Stimulated activated naive B cell treated with anti-CD40 and anti-IgM and Interleukin-4, amounts not matched to agents 10 μg/mL and 1 μg/mL and 100 μg/mL, for 72 hours (primary cell): ENCODE measurements at regions not wholly inside any gene's neighbourhood (a gene's known extent, or its start where the extent isn't known, plus 50 kb on each side); places are given as distances from the start of the nearest gene placed in this dataset.
"Not testable (repeated sequence)": the region's sequence is repeated elsewhere in the genome, so short reads cannot be mapped to it uniquely, and the experiment has no call there.

Experiments used
- ATAC-seq, 2 donors: fragments of 150-1000 bp; cut with Tn5 transposase; replicated peaks; 2 replicates each; pipeline ENCODE4 v1.10.0; 2021; ENCODE audit warnings: moderate library complexity in 1 of 2
- DNase-seq: peaks from one replicate; pipeline ENCODE4 v3.0.0; 2021
- H3K27ac Mint-ChIP-seq: one replicate; pipeline ENCODE4 v1.8.0; 2022; ENCODE audit warnings: mild to moderate bottlenecking, mixed read lengths
- H3K27me3 Mint-ChIP-seq, 2 donors: one replicate each; pipeline ENCODE4 v1.8.0; 2022; ENCODE audit warnings: mixed read lengths in 2 of 2
- H3K36me3 Mint-ChIP-seq, 2 donors: one replicate each; pipeline ENCODE4 v1.8.0; 2022; ENCODE audit warnings: mixed read lengths in 2 of 2, mild to moderate bottlenecking in 1 of 2
- H3K4me1 Mint-ChIP-seq, 2 donors: one replicate each; pipeline ENCODE4 v1.8.0; 2022; ENCODE audit warnings: mixed read lengths in 2 of 2, mild to moderate bottlenecking in 1 of 2
- H3K4me3 Mint-ChIP-seq, 2 donors: one replicate each; pipeline ENCODE4 v1.8.0; 2022; ENCODE audit warnings: mild to moderate bottlenecking in 2 of 2, mixed read lengths in 2 of 2, moderate library complexity in 1 of 2
- H3K9me3 Mint-ChIP-seq, 2 donors: one replicate each; pipeline ENCODE4 v1.8.0; 2022; ENCODE audit warnings: mixed read lengths in 2 of 2, mild to moderate bottlenecking in 1 of 2

DNA sequence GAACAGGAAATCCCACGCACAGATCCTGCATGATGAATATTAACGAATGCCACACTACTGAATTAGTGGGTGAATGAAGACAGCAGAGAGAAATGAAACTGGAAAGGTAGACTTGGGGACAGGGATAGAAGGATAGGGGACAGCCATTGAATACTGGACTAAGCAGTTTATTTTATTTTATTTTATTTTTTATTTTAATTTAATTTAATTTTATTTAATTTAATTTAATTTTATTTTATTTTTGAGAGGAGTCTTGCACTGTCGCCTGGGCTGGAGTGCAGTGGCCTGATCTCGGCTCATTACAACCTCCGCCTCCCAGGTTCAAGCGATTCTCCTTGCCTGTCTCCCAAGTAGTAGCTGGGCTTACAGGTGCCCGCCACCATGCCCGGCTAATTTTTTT is 385.2 kb downstream of the GPAT3 start:
- Mint-ChIP-seq H3K4me1 (no peaks in the 10 kb centered on the region), H3K27me3 (no peaks in the 10 kb centered on the region), H3K36me3 (no peaks in the 10 kb centered on the region), H3K27ac (no peak overlapping the region), H3K4me3 (no peak overlapping the region), H3K9me3 (peaks cover 0 to 2% of the 10 kb centered on the region in 2 donors)
- no peak for DNase-seq
- no peak for ATAC-seq

DNA sequence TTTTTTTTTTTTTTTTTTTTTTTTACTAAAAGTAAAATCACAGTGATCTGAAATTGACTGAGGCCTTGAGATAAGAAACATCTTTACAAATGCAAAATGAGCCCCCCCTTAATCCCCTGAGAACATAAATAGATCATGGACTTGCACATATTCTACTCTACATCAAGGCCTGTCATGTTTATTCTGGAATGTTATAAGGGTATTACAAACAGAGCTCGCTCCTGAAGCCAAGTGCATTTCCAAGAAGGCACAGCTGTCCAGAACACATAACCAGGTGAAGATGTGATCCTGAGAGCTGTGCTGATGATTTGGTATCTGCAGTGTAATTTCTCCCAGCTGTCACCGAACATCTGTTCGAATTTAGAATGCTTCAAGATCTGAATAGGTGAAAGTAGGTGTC is 384.5 kb downstream of the GPAT3 start:
- no peaks in the 10 kb centered on the region for H3K4me1 Mint-ChIP-seq
- H3K27ac Mint-ChIP-seq: no peak overlapping the region
- H3K36me3 Mint-ChIP-seq: no peaks in the 10 kb centered on the region
- no peak overlapping the region for H3K4me3 Mint-ChIP-seq
- H3K27me3 Mint-ChIP-seq: no peaks in the 10 kb centered on the region
- DNase-seq (no peak), ATAC-seq (no peak)
- H3K9me3 Mint-ChIP-seq: peaks cover 0 to 2% of the 10 kb centered on the region in 2 donors

DNA sequence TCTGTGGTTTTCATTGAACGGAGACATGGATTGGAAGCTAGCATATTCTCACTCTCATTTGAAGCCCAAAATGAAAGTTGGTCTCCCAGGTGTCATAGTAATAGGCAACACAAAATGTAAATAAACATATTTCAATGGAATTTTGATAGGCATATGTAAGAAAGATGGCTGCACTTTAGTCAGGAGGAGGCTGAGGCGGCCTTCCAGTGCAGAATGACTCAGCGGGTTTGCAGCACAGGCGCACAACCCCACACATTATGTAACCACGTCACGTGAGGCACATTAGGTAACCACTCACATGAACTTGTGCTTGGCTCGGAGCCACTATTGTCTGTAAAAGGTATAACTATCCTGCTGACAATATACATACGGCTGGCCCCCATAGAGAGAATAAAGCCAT is 381.7 kb downstream of the GPAT3 start:
- H3K27ac Mint-ChIP-seq: no peak overlapping the region
- no peaks in the 10 kb centered on the region for H3K36me3 Mint-ChIP-seq
- H3K4me1 Mint-ChIP-seq: no peaks in the 10 kb centered on the region
- no peaks in the 10 kb centered on the region for H3K27me3 Mint-ChIP-seq
- ATAC-seq: no peak
- peaks cover 0 to 2% of the 10 kb centered on the region in 2 donors for H3K9me3 Mint-ChIP-seq
- no peak overlapping the region for H3K4me3 Mint-ChIP-seq
- DNase-seq: no peak

DNA sequence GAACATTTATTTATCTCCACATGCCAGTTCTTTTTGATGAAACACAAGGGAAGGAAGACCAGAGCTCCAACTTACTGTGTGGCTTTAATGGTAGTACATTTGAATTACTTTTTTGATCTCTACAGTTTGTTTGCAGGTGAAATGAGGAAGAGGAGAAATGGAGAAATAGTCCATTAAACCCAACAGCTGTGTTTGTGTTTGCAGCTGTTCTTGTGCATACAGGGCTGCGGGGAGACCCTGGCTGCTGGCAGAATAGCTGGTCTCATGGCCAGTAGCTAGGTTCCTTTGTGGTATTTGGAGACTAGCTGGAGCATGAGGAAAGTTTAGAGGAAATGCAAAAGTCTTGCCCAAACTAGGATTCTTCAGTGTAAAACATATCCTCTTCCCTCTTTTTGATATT is 374.8 kb downstream of the GPAT3 start:
- Mint-ChIP-seq H3K4me3 (no peak overlapping the region), H3K36me3 (no peaks in the 10 kb centered on the region), H3K9me3 (no peaks in the 10 kb centered on the region), H3K4me1 (no peaks in the 10 kb centered on the region), H3K27ac (no peak overlapping the region), H3K27me3 (no peaks in the 10 kb centered on the region)
- ATAC-seq (no peak), DNase-seq (no peak)

- H3K27ac Mint-ChIP-seq: no peak overlapping the region
- H3K27me3 Mint-ChIP-seq: no peaks in the 10 kb centered on the region
- H3K36me3 Mint-ChIP-seq: no peaks in the 10 kb centered on the region
- DNase-seq (no peak), ATAC-seq (no peak)
- no peak overlapping the region for H3K4me3 Mint-ChIP-seq
- no peaks in the 10 kb centered on the region for H3K9me3 Mint-ChIP-seq
- no peaks in the 10 kb centered on the region for H3K4me1 Mint-ChIP-seq
Observed at GRCh38 chr4:83906561-83906960, 370.7 kb downstream of the GPAT3 start.

GRCh38 chr4:83905952-83906351 is 370.0 kb downstream of the GPAT3 start:
- no peak for ATAC-seq
- Mint-ChIP-seq H3K27ac (no peak overlapping the region), H3K36me3 (no peaks in the 10 kb centered on the region), H3K4me1 (no peaks in the 10 kb centered on the region), H3K9me3 (no peaks in the 10 kb centered on the region), H3K27me3 (no peaks in the 10 kb centered on the region), H3K4me3 (no peak overlapping the region)
- DNase-seq: no peak

DNA sequence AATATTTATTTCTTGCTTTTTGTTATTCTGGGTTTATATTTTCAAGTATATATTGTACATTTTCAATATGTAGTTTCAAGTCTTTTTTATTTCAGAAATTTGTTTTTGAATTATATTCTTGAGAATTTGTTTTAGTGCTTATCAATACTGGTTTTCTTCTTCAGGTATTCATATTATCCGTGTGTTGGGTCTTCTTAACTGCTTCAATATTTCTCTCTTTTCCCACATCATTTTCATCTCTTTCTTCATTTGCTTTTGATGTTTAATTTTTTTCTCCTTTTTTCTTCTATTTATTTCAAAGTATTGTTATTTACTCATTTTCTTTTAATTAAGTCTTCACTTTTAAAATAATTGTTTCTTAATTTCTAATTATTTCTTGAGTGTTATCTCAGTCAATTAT is 367.8 kb downstream of the GPAT3 start:
- H3K4me3 Mint-ChIP-seq, DNase-seq, H3K36me3 Mint-ChIP-seq, H3K27me3 Mint-ChIP-seq, H3K9me3 Mint-ChIP-seq, H3K4me1 Mint-ChIP-seq, ATAC-seq, H3K27ac Mint-ChIP-seq: not testable (repeated sequence)

DNA sequence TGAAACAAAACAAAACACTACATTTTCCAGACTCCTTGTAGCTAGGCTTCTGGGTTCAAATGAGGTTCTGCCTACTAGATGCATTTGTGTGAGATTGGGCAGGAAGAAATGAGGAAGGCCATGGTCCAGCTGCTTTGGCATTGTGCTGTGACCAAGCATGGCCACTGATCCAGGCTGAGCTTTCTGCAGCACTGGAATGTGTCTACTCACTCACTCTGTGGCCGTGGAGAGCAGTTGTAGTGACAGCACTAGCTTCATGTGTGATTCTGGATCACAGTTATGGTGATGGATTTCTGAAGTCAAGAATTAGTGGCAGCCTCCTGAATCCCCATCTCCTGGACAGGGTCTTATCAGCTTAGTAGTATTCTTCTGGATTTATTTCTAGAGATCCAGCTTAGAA is 358.9 kb downstream of the GPAT3 start:
- ATAC-seq (no peak), DNase-seq (no peak)
- H3K36me3 Mint-ChIP-seq: no peaks in the 10 kb centered on the region
- peaks cover 0 to 4% of the 10 kb centered on the region in 2 donors for H3K27me3 Mint-ChIP-seq
- H3K4me3 Mint-ChIP-seq: no peak overlapping the region
- H3K9me3 Mint-ChIP-seq: peaks cover 0 to 2% of the 10 kb centered on the region in 2 donors
- no peaks in the 10 kb centered on the region for H3K4me1 Mint-ChIP-seq
- no peak overlapping the region for H3K27ac Mint-ChIP-seq

- no peak for ATAC-seq
- Mint-ChIP-seq H3K9me3 (peaks cover 0 to 2% of the 10 kb centered on the region in 2 donors), H3K36me3 (no peaks in the 10 kb centered on the region), H3K27ac (no peak overlapping the region), H3K4me3 (no peak overlapping the region), H3K4me1 (no peaks in the 10 kb centered on the region), H3K27me3 (peaks cover 0 to 4% of the 10 kb centered on the region in 2 donors)
- no peak for DNase-seq
Observed at GRCh38 chr4:83890816-83891215, 354.9 kb downstream of the GPAT3 start.

DNA sequence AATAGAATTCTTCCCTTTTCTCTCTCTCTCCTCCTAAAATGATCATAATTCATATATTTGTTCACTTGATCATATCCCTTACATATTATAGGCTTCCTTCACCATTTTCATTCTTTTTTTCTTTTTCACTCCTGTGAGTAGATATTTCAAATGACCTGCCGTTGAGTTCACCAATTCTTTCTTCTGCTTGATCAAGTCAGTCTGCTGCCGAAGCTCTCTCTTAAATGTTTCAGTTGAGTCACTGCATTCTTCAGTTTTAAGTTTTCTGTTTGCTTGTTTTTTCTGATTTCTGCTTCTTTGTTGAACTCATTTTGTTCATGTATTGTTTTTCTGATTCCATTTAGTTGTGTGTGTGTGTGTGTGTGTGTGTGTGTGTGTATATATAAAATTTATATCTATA is 354.3 kb downstream of the GPAT3 start:
- peaks cover 0 to 4% of the 10 kb centered on the region in 2 donors for H3K27me3 Mint-ChIP-seq
- H3K4me3 Mint-ChIP-seq: no peak overlapping the region
- DNase-seq: no peak
- H3K36me3 Mint-ChIP-seq: no peaks in the 10 kb centered on the region
- ATAC-seq: no peak
- no peak overlapping the region for H3K27ac Mint-ChIP-seq
- peaks cover 0 to 2% of the 10 kb centered on the region in 2 donors for H3K9me3 Mint-ChIP-seq
- no peaks in the 10 kb centered on the region for H3K4me1 Mint-ChIP-seq

DNA sequence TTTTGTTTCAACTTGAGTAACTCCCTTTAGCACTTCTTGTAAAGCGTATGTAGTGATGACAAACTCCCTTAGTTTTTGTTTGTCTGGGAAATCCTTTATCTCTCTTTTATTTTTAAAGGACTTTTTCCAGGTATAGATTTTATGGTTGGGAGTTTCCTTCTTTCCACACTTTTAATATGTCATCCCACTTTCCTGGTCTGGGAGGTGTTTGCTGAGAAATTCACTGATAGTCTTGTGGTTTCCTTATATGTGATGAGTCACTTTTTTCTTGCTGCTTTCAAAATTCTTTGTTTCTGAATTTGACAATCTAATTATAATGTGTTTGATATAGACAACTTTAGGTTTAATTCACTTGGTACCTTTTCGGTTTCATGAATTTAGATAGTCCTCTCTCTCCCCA is 353.9 kb downstream of the GPAT3 start:
- ATAC-seq: no peak

GRCh38 chr4:83885256-83886182 is 349.6 kb downstream of the GPAT3 start:
- no peak for ATAC-seq
- H3K27me3 Mint-ChIP-seq: no peaks in the 10 kb centered on the region

More for the DNA sequence above, 353.9 kb downstream of the GPAT3 start:
- DNase-seq: no peak
- H3K4me3 Mint-ChIP-seq: no peak overlapping the region
- H3K27me3 Mint-ChIP-seq: peaks cover 0 to 4% of the 10 kb centered on the region in 2 donors
- H3K27ac Mint-ChIP-seq: no peak overlapping the region
- H3K4me1 Mint-ChIP-seq: no peaks in the 10 kb centered on the region
- no peaks in the 10 kb centered on the region for H3K36me3 Mint-ChIP-seq
- H3K9me3 Mint-ChIP-seq: peaks cover 0 to 2% of the 10 kb centered on the region in 2 donors

DNA sequence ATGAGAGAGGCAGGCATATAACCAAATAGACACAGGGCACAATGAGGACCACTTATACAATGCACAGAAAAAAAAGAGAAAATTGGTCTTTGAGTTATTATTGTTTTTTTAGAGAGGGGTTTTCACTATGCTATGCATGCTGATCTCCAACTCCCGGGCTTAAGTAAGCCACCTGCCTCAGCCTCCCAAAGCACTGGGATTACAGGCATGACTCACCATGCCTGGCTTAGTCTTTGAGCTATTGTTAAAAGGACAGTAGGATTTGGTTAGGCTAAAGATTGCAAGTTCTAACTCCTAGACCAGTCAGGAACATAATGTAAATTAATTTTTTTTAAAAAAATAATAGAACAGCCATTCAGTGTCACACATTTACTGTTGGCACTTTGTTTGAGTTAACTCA is 340.1 kb downstream of the GPAT3 start:
- Mint-ChIP-seq H3K4me3 (no peak overlapping the region), H3K27ac (no peak overlapping the region), H3K27me3 (no peaks in the 10 kb centered on the region), H3K9me3 (peaks cover 0 to 1% of the 10 kb centered on the region in 2 donors), H3K4me1 (no peaks in the 10 kb centered on the region), H3K36me3 (no peaks in the 10 kb centered on the region)
- no peak for DNase-seq
- ATAC-seq: no peak

More at GRCh38 chr4:83885256-83886182, 349.6 kb downstream of the GPAT3 start:
- Mint-ChIP-seq H3K36me3 (no peaks in the 10 kb centered on the region), H3K4me3 (no peak overlapping the region), H3K4me1 (no peaks in the 10 kb centered on the region), H3K9me3 (peaks cover 0 to 2% of the 10 kb centered on the region in 2 donors), H3K27ac (no peak overlapping the region)
- DNase-seq: no peak

DNA sequence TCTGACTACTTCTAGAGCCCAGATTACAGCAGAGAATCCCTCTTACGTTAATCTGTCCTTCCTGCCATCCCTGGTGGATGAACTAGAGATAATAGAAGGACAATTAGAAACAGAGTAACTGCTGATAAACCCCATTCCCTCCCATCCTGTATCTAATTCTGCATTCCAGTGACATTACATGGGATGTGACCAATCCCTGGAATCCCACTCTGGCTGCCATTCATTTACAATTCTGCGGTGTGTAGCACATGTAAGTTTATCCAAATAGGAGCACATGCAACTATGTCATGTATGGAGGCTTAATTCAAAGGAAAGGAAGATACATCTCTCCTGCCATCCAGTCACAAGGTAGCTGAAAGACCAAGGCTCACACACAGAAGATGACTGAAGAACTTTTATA is 339.5 kb downstream of the GPAT3 start:
- Mint-ChIP-seq H3K36me3 (no peaks in the 10 kb centered on the region), H3K27me3 (peaks cover 0 to 3% of the 10 kb centered on the region in 2 donors), H3K4me1 (no peaks in the 10 kb centered on the region), H3K4me3 (no peak overlapping the region), H3K27ac (no peak overlapping the region), H3K9me3 (peaks cover 0 to 1% of the 10 kb centered on the region in 2 donors)
- DNase-seq: no peak
- no peak for ATAC-seq

DNA sequence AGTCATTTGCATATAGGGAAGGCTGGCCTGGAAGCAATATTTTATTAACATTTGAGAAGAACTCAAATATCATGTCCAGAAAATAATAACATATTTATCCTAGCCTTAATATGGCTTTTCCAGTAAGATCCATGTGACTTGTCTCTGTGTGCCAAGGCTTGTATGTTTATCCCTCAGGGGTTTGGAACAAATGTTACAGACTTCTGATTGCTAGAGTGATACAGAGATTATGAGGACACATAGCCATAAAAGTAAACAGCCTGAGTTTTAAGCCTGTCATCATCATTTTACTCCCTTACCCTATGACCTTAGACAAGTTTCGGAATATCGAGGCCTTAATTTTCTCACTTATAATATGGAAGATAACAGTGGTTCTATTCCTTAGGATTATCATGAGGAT is 338.1 kb downstream of the GPAT3 start:
- ATAC-seq (no peak), DNase-seq (no peak)
- Mint-ChIP-seq H3K4me3 (no peak overlapping the region), H3K36me3 (no peaks in the 10 kb centered on the region), H3K27me3 (peaks cover 0 to 6% of the 10 kb centered on the region in 2 donors), H3K4me1 (no peaks in the 10 kb centered on the region), H3K9me3 (peaks cover 0 to 1% of the 10 kb centered on the region in 2 donors), H3K27ac (no peak overlapping the region)
